ENCODE measurements at regions not wholly inside any gene's neighbourhood (a gene's known extent, or its start where the extent isn't known, plus 50 kb on each side); places are given as distances from the start of the nearest gene placed in this dataset.

DNA sequence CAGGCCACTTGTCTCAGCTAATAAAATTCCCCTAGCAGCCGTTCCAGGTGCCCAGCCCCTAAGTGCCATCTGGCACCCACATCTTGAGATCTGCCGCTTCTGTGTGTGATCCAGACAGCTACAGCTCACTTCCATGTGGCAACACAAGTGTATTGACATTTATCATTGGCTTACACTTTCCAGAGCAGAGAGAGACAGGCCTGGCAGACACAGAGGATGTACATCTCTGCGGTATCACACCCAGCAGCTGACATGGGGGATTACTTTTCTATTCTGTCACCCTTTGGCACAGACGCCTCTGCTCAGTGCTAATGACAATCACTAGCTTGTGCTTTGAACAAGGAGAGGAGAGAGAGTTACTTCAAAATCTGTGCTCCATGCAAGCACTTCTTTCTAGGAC is 195.9 kb downstream of the KDR start:
- no peak for DNase-seq (ENCODE audit: low read depth in 1 of 2, low spot score in 1 of 2)

DNA sequence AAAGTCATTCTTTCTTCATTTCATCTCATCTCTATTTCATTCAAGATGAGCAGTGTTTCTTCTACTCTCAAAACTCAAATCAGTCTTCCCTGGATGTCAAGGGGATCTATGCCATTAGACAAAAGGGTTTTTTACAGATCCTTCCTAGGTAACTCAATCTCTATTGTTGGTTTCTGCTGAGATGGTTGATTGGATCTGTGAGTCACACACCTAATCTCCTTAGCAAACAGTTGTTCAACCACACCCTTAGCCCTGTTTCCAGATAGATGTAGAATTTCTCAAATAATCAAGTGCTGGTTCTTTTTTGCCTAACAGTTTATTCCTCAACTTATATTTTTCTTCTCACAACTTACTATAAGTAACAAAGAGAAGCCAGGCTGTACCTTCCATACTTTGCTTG is 200.5 kb downstream of the KDR start:
- no peak for DNase-seq (ENCODE audit: low read depth in 1 of 2, low spot score in 1 of 2)

DNA sequence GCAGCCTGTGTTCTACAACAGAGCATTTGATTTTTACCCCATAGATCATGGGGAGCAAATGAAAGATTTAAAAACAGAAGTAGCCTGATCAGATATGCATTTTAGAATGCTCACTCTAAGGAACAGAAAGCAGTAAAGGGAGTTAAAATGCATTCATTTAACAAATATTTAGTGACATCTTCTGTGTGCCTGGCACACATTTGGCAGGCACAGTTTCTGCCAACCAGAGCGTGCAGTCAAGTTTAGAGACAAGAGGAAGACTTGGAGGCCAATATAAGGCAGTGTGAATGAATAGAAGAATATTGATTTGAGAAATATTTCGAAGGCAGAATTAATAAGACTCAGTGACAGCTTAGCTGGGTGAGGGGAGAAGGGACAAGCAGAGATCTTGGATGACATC is 210.1 kb downstream of the KDR start:
- DNase-seq (ENCODE audit: low read depth in 1 of 2, low spot score in 1 of 2) = no peak

DNA sequence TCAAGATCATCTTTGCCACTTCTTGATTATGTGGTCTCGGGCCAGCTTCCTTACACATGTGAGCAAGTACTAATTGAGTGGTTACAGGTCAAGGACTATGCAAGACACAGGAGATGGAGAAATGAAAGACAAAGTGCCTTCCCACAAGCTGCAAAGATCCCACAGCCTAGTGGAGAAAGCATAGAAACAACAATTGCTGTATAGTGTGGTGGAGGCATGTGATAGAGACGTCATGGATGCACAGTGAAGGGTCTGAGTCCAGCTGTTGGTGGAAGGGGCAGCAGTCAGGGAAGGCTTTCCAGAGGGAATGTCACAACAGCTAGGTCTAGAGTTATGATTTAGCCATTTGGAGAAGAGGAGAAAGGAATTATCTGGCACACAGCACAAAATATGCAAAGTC is 210.6 kb downstream of the KDR start:
- no peak for DNase-seq (ENCODE audit: low read depth in 1 of 2, low spot score in 1 of 2)

DNA sequence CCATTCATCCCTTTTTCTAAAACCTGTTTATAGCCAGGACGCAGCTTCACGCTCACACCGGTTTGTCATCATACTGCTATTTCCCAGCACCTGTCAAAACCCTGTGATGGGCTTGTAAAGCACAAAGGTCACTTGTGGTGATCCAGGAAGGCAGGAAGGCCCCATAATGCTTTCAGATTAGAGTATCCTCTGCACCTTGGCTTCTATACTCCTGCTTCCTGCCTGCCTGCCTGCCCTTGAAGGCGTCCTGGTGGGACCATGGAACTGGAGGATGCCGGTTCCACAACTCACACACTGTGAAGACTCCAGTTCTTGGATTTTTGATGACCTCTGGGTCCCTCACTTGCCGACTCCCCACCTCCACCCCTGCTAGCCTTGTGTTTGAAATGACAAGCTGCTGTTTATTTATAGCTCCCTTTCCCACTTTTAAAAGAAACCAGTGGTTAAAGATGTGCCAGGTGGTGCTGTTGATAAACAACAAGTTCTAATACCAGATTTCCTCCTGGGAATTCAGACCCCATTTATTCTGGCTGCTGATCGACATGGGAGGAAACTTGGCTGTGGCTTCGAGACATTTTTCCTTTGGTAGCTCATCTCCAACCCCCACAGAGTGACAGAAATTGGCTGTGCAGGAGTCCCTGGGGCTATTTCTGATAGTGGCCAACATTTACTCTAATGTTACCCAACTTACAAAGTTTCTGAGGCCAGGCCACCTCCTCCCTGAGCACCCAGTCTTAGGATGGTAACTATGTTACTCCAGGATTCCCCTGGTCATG is 211.5 kb downstream of the KDR start:
- DNase-seq (ENCODE audit: low read depth in 1 of 2, low spot score in 1 of 2) = no peak

DNA sequence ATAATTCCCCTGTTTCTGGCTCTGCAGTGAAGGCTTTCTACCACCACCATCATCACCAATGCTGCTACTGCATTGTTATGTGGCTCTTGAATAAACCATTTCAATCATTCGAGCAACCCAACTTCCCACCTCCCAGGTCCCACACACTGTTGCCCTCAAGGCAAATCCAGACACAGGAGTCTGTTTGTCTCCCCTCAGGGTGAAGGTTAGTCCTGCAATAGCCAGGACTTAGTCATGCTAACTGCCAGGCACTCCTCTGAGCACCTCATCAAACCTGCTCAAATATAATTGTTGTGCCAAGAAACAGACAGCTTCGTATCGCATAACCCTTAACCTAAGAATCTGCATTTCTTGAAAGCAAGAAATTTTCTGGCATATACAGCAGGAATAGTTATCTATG is 213.2 kb downstream of the KDR start:
- DNase-seq (ENCODE audit: low read depth in 1 of 2, low spot score in 1 of 2) = no peak

DNA sequence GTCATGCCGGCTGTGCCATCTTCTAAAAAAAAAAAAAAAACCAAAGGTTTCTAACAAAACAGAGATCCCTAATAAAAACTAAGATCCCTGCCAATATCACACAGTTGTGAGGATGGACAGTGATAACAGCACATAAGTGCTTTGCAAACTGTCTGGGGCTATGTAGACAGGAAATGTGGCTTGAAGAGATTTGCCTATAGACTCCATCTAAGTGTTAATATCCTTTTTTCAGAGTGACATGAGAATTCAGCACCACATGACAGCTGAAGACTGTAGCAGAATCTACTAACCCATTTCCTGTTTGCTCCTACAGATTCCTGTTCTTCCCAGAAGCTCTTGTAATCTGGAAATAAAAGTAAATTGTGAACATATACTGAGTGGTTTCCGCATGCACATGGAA is 215.4 kb downstream of the KDR start:
- no peak for DNase-seq (ENCODE audit: low read depth in 1 of 2, low spot score in 1 of 2)

DNA sequence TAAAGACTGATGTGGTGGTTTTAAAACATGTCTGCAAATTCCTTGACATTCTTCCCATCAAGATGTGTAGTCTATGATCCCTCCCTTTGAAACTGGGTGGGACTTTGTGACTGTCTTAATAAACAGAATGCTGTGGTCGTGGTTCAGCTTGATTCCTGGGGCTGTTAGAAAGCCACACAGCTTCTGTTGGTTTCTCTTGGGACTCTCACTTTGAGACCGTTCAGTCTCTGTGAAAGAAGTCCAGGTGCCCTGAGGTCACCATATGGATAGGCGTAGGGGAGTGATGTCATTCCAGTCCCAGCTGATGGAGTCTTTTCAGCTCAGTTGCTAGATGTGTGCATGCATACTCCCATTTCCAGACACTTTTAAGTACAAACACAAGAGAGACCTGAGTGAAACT is 216.6 kb downstream of the KDR start:
- no peak for DNase-seq (ENCODE audit: low read depth in 1 of 2, low spot score in 1 of 2)

DNA sequence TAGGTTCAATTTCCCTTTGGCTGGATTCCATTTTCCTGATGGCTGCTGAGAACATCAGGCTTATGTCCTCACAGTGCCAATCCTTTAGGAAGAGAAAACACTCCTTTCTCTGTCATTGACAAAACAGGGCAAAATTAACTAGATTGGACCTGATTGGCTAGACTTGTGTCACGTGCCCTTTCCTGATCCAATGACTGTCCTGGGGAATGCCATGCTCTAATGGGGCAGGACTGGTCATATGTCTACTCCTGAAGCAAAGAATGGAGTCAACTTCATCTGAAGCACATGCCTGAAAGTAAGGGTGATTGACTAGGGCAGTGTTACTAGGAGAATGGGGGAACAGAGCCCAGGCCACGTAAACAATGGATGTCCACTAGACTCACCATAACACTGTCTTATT is 220.4 kb downstream of the KDR start:
- DNase-seq (ENCODE audit: low read depth in 1 of 2, low spot score in 1 of 2) = no peak

DNA sequence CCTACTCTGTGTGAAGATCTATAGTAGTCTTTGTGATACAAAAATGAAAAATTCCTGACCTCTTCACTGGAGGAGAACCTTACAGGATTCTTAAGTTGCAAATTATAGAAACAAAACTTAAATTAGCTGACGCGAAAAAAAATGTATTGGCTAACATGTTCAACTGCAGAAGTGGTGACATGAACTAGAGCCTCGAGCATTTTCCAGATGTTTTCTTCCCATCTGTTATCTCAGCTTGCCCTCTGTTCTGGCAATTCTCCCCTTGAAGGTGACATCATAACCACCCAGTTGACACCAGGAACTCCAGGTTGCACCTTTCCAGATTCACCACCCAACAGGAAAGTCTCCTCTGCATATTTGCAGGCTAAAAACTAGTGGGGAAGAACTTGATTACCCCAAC is 222.4 kb downstream of the KDR start:
- no peak for DNase-seq (ENCODE audit: low read depth in 1 of 2, low spot score in 1 of 2)

DNA sequence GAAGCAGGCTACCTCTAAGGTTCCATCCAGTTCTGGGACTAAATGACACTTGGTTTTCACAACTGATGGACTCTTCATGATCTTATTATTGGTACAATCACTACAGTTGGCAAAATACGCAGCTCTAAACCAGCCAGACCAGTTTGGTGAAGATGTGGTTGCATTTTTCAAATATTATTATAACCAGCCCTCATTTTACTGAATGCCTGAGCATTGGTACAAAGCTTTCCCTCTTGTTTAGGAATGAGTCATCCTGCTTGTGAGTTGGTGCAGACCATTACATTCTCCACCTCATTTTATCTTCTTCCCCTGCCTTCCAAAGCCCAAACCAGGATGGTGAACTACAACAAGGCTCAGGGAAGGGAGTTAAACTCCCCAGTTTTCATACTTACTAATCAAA is 223.1 kb downstream of the KDR start:
- DNase-seq (ENCODE audit: low read depth in 1 of 2, low spot score in 1 of 2) = no peak

DNA sequence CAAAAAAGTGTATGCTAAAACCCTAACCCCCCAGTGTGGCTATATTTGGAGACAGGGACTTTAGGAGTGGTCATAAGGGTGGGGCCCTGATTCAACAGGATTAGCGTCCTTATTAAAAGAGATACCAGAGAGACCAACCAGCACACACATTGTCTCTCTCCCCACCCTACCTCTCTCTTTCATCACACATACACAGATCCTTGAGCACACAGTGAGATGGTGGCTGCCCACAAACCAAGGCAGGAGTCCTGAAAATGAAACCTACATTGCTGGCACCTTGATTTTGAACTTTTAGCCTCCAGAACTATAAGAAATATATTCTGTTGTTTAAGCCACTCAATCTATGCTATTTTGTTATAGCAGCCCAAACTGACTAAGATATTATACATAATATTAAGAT is 224.2 kb downstream of the KDR start:
- no peak for DNase-seq (ENCODE audit: low read depth in 1 of 2, low spot score in 1 of 2)

DNA sequence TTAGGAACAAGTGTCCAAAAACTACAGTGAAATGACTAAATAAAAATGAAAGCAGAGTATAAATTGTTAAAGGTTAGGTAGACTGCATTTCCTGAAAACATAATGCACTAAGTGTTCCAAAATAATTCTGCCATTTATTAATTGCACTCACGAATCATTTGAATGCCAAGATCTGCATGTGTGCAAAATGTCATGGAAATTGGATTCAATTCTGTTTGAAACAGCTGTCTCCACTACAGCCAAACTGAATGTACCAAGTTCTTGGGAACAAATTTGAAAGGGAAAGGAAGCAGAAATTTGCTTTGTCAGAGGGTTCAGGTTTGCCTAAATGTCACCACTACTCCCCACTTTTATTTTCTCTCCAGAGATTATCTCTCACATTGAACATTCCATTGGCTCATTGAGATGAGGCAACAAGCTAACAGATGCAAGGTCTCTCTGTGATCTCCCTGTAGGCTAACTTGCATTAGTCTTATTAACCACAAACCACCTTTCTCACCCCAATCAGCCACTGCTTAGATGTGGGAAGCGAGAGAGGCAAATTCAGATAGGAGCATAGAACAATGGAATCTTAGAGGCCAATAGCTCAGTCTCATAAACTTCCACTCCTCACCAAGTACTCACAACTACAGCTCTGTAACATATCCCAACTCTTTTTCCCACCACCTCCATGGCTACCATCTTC is 226.6 kb downstream of the KDR start:
- no peak for DNase-seq (ENCODE audit: low read depth in 1 of 2, low spot score in 1 of 2)

DNA sequence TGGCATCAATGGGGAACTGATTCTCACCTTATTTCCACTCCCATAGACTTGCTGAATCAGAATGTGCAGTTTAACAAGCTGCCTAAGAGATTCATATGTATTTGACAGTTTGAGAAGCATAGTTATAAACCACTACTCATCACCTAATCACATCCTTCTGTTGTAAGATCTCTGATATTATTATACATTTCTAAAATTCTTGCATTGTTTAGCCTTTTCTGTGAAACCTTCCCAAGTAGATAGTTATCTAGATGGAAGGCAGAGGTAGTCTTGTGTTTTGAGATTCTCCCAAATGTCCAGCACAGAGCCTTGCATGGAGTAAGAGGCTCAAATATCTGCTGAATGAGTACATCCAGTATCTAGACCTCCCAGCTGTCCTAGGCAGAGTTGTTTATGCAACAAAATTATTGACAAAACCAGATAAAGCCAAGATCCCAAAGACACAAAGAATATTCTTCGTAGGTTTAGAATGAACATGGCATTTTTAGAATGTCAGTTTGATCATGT is 227.3 kb downstream of the KDR start:
- DNase-seq (ENCODE audit: low read depth in 1 of 2, low spot score in 1 of 2) = no peak

DNA sequence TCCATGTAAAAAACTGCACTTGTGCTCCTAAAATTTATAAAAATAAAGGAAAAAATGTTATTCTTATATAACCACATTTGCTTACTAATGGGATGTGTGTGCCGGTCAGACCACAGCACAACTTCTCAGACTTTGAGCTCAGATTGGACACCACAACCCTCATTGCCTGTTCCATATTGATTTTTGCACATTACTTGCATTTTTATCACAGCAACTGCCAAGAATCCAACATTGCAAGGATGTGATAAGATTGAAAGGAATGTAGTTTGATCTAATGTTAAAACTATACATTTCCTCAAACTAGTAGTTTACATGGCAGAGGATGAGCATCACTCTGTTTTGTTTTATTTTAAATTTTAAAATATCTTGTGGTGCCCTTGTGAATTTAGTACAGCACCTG is 227.8 kb downstream of the KDR start:
- no peak for DNase-seq (ENCODE audit: low read depth in 1 of 2, low spot score in 1 of 2)

DNA sequence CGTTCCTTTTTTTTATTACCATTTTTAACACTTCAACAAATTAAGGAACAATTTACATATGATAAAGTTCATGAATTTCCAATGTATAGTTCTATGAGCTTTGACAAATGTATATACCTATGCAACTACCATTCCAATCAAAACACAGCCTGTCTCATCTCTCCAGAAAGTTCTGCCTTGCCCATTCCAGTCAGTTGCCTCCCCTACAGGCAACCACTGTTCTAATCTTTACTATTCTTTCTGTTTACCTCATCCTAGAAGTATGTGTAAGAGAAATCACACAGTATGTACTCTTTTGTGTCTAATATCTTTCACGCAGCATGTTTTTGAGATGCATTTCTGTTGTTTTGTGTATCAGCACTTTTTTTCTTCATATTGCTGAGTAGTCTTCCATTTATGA is 224.9 kb downstream of the KIT start:
- no peak for DNase-seq (ENCODE audit: low read depth in 1 of 2, low spot score in 1 of 2)

DNA sequence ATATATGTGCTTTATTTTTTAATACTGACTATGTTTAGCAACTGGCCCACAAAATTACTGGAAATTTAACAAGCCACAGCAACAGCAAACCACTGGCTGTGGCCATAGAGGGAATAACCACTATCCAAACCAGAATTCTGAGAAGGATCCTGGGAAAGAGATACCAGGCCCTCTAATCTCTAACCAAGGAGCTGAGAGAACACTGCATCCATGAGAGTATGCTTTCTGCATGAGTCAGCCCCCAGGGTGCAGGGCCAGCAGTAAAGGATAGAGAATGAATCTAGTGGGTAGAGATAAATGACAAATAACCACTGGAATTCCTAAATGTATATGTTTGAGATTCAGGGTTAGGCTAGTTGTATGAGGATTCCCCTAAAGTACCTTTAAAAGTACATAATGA is 221.8 kb downstream of the KIT start:
- no peak for DNase-seq (ENCODE audit: low read depth in 1 of 2, low spot score in 1 of 2)

DNA sequence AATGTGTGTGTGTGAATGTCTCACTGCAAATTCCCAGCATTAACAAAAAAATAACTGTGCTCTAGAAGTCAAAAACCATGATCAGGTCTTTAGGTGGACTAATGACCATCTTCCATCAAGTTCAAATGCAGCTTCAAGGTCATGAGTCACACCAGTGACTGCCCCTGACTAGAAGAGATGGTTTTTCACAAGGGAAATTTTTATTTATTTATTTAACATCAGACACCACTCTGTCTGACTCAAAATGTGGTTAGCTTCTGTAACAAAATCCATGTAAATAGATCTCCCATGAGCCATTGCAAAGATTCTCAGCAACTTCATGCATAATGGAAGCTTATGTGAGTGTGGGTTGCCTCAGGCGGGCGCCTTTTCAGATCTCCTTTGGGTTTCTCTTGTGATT is 219.2 kb downstream of the KIT start:
- DNase-seq (ENCODE audit: low read depth in 1 of 2, low spot score in 1 of 2) = no peak

DNA sequence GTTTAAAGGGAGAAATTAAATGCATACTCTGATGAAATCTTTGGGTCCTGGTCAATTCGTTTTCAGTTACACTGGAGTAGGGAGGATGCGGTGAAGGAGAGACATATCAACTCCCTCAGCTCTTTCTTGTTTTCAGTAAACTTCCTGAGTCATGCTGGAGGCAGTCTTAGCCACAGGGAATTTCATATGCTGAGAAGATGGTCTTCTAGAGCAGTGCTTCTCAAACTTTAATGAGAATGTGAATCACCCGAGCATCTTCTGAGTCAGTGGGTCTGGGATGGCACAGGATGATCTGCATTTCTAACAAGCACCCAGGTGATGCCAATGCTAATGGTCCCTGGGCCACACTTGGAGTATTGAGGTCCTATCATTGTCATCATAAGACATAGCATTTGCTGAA is 214.5 kb downstream of the KIT start:
- no peak for DNase-seq (ENCODE audit: low read depth in 1 of 2, low spot score in 1 of 2)

DNA sequence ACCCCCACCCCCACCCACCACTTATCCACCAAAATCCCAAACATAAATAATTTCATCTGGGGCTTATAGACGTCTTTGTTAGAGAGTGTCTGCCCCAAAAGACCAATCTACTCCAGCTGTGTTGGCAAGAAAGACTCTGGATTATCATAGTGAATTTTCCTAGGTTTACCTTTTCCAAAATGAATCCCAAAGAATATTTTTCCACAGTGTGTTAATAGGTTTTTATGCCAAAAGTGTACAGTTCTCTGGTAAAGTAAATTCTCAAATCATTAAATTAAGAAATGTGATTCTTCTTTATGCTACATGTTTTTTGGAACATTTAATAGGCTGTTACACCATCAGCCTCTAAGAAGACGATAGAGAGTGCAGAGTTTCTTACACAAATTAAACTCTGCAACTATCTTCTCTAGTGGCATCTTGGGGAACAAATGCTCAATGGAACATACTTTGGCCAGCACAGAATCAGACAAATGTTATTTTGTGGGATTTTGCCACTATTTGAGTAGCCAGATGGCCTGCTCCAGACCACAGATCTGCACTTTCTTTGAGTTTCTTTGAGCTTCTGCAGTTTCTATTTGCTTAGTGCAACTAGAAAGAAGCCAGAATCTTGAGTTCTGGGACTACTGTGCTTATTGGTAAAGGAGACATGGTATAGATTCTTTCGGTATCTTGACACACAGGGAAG is 206.0 kb downstream of the KIT start:
- DNase-seq (ENCODE audit: low read depth in 1 of 2, low spot score in 1 of 2) = no peak

DNA sequence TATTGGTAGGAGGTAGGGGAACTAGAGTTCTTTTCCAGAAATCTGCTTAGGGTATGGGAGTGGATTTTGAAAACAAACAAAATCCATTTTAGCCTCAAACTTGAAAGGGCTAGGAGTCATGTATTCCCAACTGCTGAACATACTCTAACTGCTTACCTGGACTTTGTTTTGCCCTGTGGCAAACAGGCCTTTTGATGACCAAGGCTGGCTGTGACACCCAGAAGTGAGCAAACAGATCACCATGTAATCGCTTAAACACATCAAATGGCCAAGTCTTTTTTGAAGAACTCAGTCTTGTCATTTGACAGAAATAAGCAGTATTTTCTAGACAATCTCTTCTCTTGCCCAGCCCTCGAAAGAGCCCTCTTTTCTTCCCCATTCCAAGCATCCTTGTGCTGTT is 203.4 kb downstream of the KIT start:
- DNase-seq (ENCODE audit: low read depth in 1 of 2, low spot score in 1 of 2) = no peak

DNA sequence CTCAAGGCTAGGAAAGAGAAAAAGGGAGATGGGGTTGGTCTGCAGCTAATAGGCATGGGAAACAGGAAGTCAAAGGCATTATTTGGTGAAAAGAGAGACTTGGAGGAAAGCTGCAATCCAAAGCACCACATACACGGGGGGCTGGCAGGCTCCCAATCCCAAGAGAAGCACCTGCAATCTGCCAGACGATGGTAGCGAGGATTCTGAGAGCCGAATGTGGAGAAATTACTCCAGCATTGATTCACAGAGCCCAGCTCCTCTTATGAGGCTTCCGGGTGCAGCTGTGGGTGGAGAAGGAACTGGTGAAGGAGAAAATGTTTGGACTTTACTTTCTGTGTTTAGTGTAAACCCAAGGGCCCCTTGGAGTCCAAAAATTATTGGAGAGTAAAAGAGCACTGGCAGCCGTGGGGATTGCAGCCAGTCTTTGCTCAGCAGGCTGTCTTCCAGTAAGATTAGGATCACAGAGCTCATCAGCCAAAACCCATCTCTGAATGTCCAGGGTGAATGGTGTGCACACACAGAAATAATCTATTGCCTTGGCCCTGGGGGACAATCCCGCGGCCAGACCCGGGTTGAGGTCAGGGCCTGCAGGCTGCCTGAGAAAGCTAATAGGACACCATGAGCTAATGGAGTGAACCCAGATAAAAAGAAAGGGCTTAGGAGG is 197.6 kb downstream of the KIT start:
- DNase-seq (ENCODE audit: low read depth in 1 of 2, low spot score in 1 of 2) = no peak

Measured in activated CD4-positive, alpha-beta T cell treated with anti-CD3 and anti-CD28 coated beads, Interleukin-2, amount 50 U/mL, for 24 hours (primary cell).